KMS-11 (cell line): ENCODE measurements at regions not wholly inside any gene's neighbourhood (a gene's known extent, or its start where the extent isn't known, plus 50 kb on each side); places are given as distances from the start of the nearest gene placed in this dataset.

ENCODE experiments used
- H2AFZ ChIP-seq: fragments of 200-600 bp; sonication (generic); 2 replicates; pipeline ENCODE4 v1.6.1; 2016; ENCODE audit warnings: antibody characterized with exemption, mixed run types, low read depth
- H3K27ac ChIP-seq: fragments of 200-600 bp; sonication (generic); 2 replicates; pipeline ENCODE4 v1.6.1; 2016; ENCODE audit warnings: mild to moderate bottlenecking, mixed run types
- H3K27me3 ChIP-seq: fragments of 200-600 bp; sonication (generic); 2 replicates; pipeline ENCODE4 v1.6.1; 2017; ENCODE audit warnings: mild to moderate bottlenecking, low read depth, mixed run types, moderate library complexity; ENCODE audit not compliant: insufficient read depth
- H3K36me3 ChIP-seq: fragments of 200-600 bp; sonication (generic); 2 replicates; pipeline ENCODE4 v1.6.1; 2017; ENCODE audit warnings: mild to moderate bottlenecking, mixed run types; ENCODE audit not compliant: insufficient read depth
- H3K4me1 ChIP-seq: fragments of 200-600 bp; sonication (generic); 2 replicates; pipeline ENCODE4 v1.6.1; 2016; ENCODE audit warnings: mild to moderate bottlenecking, low read depth, mixed run types; ENCODE audit not compliant: poor library complexity, severe bottlenecking
- H3K4me2 ChIP-seq: fragments of 200-600 bp; sonication (generic); 2 replicates; pipeline ENCODE4 v1.7.0; 2016; ENCODE audit warnings: mild to moderate bottlenecking, mixed run types
- H3K4me3 ChIP-seq: fragments of 200-600 bp; sonication (generic); IDR thresholded peaks from 2 replicates; pipeline ENCODE4 v1.6.1; 2017; ENCODE audit warnings: low read depth, low read length, mixed read lengths; ENCODE audit not compliant: insufficient read depth
- H3K79me2 ChIP-seq: fragments of 200-600 bp; sonication (generic); 2 replicates; pipeline ENCODE4 v1.6.1; 2016; ENCODE audit warnings: low read depth, mixed run types; ENCODE audit not compliant: insufficient read depth
- H3K9ac ChIP-seq: fragments of 200-600 bp; sonication (generic); 2 replicates; pipeline ENCODE4 v1.6.1; 2016; ENCODE audit warnings: mild to moderate bottlenecking, mixed run types
- H4K20me1 ChIP-seq: fragments of 200-600 bp; sonication (generic); 2 replicates; pipeline ENCODE4 v1.6.1; 2016; ENCODE audit warnings: mild to moderate bottlenecking, mixed run types; ENCODE audit not compliant: insufficient read depth
- CTCF ChIP-seq: fragments of 200-600 bp; sonication (generic); conservative IDR thresholded peaks from 2 replicates; pipeline ENCODE4 v1.6.1; 2017; ENCODE audit warnings: low read depth, mild to moderate bottlenecking, antibody characterized with exemption, low read length, moderate library complexity, mixed read lengths

- Histone ChIP-seq H2AFZ (no peak overlapping the region), H3K9ac (no peak overlapping the region), H3K4me2 (no peak overlapping the region), H3K4me3 (no peak overlapping the region), H3K4me1 (no peaks in the 10 kb centered on the region), H3K36me3 (no peaks in the 10 kb centered on the region), H4K20me1 (no peaks in the 10 kb centered on the region), H3K79me2 (no peaks in the 10 kb centered on the region), H3K27me3 (no peaks in the 10 kb centered on the region), H3K27ac (no peak overlapping the region)
- TF ChIP-seq CTCF: no peak
Observed at GRCh38 chr3:103653996-103654395, 1219.2 kb downstream of the ZPLD1 start.

GRCh38 chr3:103657756-103658155, 1222.9 kb downstream of the ZPLD1 start:
- TF ChIP-seq CTCF: no peak
- Histone ChIP-seq H3K4me2 (no peak overlapping the region), H3K36me3 (no peaks in the 10 kb centered on the region), H3K27me3 (no peaks in the 10 kb centered on the region), H2AFZ (no peak overlapping the region), H3K79me2 (no peaks in the 10 kb centered on the region), H3K27ac (no peak overlapping the region), H3K4me1 (no peaks in the 10 kb centered on the region), H3K4me3 (no peak overlapping the region), H4K20me1 (no peaks in the 10 kb centered on the region), H3K9ac (no peak overlapping the region)

GRCh38 chr3:103660810-103661209, 1226.0 kb downstream of the ZPLD1 start:
- Histone ChIP-seq H2AFZ (no peak overlapping the region), H3K4me2 (no peak overlapping the region), H3K27ac (no peak overlapping the region), H3K79me2 (no peaks in the 10 kb centered on the region), H3K4me3 (no peak overlapping the region), H3K9ac (no peak overlapping the region), H4K20me1 (no peaks in the 10 kb centered on the region), H3K4me1 (no peaks in the 10 kb centered on the region), H3K36me3 (no peaks in the 10 kb centered on the region), H3K27me3 (no peaks in the 10 kb centered on the region)
- no peak for TF ChIP-seq CTCF

GRCh38 chr3:103662591-103662990, 1227.8 kb downstream of the ZPLD1 start:
- H3K4me2 ChIP-seq: no peak overlapping the region
- H3K27me3 ChIP-seq: no peaks in the 10 kb centered on the region
- no peak overlapping the region for H3K9ac ChIP-seq
- H3K36me3 ChIP-seq: no peaks in the 10 kb centered on the region
- no peaks in the 10 kb centered on the region for H3K79me2 ChIP-seq
- no peak for TF ChIP-seq CTCF
- H3K27ac ChIP-seq: no peak overlapping the region
- H4K20me1 ChIP-seq: no peaks in the 10 kb centered on the region
- H3K4me3 ChIP-seq: no peak overlapping the region
- no peaks in the 10 kb centered on the region for H3K4me1 ChIP-seq
- H2AFZ ChIP-seq: no peak overlapping the region

- Histone ChIP-seq H3K9ac (no peak overlapping the region), H3K27me3 (no peaks in the 10 kb centered on the region), H2AFZ (no peak overlapping the region), H3K36me3 (no peaks in the 10 kb centered on the region), H3K4me1 (no peaks in the 10 kb centered on the region), H3K4me3 (no peak overlapping the region), H3K27ac (no peak overlapping the region), H3K4me2 (no peak overlapping the region), H3K79me2 (no peaks in the 10 kb centered on the region), H4K20me1 (no peaks in the 10 kb centered on the region)
- no peak for TF ChIP-seq CTCF
Observed at GRCh38 chr3:103672346-103672745, 1237.5 kb downstream of the ZPLD1 start.
